ENCODE measurements at regions not wholly inside any gene's neighbourhood (a gene's known extent, or its start where the extent isn't known, plus 50 kb on each side); places are given as distances from the start of the nearest gene placed in this dataset.

DNA sequence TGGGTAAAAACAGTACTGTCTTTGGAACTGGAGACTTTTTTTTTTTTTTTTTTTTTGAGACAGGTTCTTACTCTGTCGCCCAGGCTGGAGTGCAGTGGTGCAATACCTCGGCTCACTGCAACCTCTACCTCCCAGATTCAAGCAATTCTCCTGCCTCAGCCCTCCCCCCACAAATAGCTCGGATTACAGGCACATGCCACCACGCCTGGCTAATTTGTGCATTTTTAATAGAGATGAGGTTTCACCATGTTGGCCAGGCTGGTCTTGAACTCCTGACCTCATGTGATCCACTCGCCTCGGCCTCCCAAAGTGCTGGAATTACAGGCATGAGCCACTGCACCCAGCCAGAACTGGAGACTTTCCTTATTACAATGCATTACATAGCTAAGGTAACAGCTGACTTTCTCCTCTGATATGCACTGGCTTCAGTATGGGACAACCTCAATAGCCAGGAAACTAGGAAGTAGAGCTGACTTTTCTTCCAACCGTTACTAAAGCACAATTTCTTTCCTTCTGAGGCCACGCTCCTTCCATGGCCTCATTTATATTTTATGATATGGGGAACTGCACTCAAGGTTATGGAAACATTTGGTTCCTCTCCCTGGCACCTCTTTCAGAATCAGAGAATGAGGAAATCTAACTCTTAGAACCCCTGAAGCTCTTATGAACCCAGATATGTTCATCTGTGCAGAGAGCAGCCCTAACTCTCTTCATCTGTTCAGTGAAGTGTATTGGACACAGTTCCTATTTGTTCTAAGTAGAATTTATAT is 53.5 kb upstream of the FAM9B start:
- no peak for DNase-seq

GRCh38 chrX:9088896-9089295 is 55.0 kb upstream of the FAM9B start:
- DNase-seq = no peak

DNA sequence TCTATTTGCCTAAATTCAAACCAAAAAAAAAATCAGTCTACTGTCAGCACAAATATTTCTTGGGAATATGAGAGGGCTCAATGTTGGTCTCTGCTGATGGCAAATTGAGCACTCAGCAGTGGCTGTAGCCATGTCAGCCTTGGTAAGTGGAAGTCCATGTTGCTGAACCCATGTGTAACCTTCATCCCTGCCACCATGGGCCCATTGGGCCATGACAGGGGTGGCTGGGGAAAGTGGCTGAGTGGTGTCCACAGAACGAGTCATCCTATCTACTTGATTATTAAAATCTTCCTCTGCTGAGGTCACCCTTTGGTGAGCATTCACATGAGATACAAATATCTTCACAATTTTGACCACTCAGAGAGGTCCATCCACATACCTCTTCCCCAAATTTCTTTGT is 56.8 kb upstream of the FAM9B start:
- DNase-seq = no peak

GRCh38 chrX:9091258-9091657 is 57.3 kb upstream of the FAM9B start:
- DNase-seq = no peak

GRCh38 chrX:9102956-9103355 is 69.0 kb upstream of the FAM9B start:
- no peak for DNase-seq

DNA sequence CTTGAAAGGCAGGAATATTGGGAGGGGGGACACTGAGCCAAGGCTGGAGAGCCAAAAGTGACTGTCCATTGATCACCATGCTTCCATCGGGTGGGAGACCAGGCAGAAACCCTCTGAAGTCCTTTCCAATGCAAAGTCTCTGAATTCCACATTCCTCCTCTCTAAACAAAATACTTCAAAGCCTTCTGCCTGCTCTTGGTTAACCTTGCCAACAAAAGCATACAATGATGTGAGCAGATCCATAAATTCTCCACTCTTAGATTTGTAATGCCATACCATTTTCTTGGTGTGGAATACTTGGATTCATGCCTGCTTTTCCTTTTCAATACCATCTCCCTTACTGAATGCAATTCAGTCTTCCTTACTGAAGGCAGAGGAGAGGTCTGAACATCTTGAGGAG is 74.1 kb upstream of the FAM9B start:
- DNase-seq = no peak

GRCh38 chrX:9110808-9111207 is 76.9 kb upstream of the FAM9B start:
- DNase-seq = no peak

DNA sequence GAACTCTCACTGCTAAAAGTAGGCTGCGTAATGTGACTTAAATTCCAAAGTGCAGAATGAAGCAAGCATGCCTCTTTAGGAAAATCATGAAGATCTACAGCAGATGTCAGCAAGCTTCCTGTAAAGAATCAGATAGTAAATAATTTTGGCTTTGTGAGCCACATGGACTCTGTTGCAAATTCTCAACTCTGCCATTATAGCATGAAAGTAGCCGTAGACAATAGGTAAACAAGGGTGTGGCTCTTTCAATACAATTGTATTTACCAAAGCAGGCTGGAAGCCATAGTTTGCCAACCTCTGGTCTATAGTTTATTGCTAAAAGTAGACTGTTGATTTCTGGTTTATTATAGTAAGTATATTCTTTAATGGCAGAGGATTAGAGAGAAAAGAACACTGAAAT is 80.3 kb upstream of the FAM9B start:
- no peak for DNase-seq

GRCh38 chrX:9117851-9118250 is 83.9 kb upstream of the FAM9B start:
- DNase-seq = no peak

DNA sequence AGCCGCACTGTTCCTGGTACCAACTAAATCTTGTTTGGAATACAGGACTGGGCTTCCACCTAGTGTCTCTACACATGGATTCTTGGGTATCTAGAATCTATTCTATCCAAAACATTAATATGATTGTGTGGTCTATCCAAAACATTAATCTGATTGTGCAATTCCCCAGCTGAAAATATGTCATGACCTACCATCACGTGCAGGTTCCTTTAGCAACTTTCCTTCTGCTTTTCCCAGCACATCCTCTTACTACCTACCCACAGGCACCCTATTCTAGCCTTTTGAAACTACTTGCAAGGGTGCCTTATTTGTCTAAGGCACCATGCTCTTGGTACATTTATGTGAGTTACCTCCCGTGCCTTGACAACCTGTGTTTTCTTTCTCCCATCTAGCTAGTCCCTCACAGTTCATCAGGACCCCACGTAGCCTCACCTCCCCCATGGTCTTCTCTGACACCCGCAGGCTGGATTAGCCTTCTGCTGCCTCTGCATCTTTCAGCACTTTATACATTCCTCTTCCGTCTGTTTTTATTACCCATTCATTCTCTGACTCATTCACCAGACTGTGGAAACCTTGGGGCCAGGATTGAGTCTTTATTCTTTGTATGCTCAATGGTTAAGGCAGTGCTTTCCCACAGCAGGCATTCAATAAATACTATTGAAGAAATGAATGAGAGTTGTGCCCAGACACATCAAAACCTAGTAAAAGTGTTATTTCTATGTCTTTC is 88.8 kb upstream of the FAM9B start:
- no peak for DNase-seq

GRCh38 chrX:9127986-9128385 is 94.1 kb upstream of the FAM9B start:
- no peak for DNase-seq

- DNase-seq = no peak
Measured at GRCh38 chrX:9130031-9130430, 96.1 kb upstream of the FAM9B start.

GRCh38 chrX:9131066-9131465 is 97.1 kb upstream of the FAM9B start:
- no peak for DNase-seq

DNA sequence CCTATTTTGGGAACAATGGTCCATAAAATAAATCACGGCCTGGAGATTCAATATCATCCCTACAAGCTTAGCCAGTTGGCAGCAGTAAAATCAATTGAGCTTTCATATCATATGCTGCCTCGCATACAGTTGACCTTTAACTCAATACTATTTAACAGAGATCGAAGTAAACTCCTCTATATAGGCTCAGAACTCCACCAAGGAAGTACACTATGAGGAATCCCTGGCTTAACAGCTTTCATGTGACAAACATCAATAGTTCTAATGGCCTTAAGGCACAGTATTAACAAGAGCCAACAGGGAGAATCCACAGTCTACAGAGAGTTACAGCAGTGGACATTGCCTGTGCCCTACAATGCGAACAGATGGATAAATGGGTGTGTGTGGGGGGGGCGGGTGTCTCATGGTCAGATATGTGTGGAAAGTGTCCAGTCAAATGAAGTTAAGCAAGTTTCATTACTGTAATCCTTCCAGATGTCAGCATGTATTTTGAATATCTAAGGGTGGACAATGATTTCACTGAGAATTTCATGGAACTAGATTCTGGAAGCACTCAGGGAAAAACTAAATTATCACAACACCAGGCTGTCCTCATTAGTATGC is 98.2 kb upstream of the FAM9B start:
- DNase-seq = no peak

- no peak for DNase-seq
Measured at GRCh38 chrX:9133426-9133825, 99.5 kb upstream of the FAM9B start.

DNA sequence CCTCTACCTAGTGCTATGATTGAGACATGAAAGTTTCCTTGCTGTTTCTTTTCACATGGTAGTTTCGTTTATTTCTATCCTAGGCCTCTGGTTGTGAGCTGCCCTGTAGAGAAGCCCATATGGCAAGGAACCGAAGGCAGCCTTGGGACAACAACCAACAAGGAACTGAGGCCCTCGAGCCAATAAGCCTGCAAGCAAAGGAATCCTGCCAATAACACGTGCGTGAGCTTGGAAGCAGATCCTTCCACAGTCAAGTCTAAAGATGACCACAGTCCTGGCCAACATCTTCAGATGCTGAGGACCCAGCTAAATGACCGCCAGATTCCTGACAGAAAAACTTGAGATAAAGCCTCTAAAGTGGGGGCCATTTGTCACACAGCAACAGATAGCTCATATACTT is 100.4 kb upstream of the FAM9B start:
- DNase-seq = no peak

GRCh38 chrX:9135901-9136510 is 102.1 kb upstream of the FAM9B start:
- DNase-seq = no peak

- DNase-seq = no peak
Measured at GRCh38 chrX:9137152-9137551, 103.2 kb upstream of the FAM9B start.

DNA sequence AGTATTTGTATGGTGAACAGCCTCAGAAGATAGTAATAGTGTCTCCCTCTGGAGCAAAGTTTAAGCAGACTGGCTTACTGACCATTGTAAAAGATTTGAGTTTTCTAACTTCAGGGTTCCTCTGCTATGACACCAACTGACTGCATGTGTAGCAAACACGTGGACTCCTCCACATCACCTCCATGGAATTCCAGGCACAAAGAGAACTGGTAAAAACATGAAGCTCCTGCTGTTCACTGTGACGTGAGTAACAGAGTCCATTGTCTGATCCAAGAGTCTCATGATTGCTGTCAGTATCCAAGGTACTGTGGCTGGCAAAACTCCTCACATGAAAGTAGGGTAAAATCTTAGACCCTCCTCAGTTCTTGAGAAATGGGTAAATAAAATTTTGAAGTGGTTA is 107.6 kb upstream of the FAM9B start:
- no peak for DNase-seq

- no peak for DNase-seq
Measured at GRCh38 chrX:9144701-9145241, 110.8 kb upstream of the FAM9B start.

DNA sequence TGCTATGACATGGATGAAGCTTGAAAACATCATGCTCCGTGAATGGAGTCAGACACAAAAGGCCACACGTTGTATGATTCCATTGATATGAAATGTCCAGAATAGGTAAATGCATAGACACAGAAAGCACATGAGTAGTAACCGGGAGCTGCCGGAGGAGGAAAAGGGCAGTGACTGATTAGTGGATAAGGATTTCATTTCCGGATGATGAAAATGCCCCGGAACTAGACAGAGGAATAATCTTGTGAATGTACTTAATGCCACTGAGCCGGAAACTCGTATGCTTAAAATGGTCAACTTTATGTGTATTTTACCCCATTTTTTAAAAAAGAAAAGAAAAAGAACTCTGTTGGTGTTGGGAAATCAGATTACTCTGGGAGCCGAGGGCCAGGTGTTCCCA is 112.7 kb upstream of the FAM9B start:
- DNase-seq = no peak

GRCh38 chrX:9147086-9147485 is 113.2 kb upstream of the FAM9B start:
- no peak for DNase-seq

DNA sequence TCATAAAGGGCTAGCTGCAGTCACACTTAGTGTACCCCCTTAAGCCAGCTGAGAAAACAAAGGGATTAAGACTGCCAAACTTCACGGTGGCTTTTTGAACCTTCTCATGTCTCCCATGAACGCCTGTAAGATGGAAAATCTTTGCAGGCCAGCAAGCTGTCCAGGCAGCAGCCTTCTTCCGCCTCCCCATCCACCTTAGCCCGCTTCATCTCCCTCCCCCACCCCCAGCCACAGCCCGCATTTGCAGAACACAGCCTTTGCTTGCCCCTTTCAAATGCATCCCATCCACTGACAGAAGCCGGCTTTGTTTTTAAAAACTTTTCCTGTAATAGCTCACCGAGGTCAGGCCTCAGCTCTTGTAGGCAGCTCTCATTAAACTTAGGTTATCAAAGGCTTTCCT is 113.8 kb upstream of the FAM9B start:
- peak; percentile 22 for DNase-seq

Measured in retina (tissue), 1 donor.